ENCODE measurements at regions not wholly inside any gene's neighbourhood (a gene's known extent, or its start where the extent isn't known, plus 50 kb on each side); places are given as distances from the start of the nearest gene placed in this dataset.

DNA sequence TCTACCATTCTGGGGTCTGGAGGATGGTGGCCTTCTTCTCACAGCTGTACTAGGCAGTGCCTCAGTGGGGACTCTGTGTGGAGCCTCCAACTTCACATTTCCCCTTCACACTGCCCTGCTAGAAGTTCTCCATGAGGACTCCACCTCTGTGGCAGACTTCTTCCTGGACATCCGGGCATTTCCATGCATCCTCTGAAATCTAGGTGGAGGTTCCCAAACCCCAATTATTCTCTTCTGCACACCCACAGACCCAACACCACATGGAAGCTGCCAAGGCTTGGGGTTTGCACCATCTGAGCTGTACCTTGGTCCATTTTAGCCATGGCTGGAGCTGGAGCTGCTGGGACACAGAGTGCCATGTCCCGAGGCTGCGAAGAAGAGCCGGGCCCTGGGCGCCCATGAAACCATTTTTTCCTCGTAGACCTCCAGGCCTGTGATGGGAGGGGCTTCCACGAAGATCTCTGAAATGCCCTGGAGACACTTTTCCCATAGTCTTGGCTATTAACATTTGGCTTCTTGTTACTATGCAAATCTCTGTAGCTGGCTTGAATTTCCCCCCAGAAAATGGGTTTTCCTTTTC lies 170.5 kb downstream of the FOXD2 start:
- TF ChIP-seq, protein P1, sequence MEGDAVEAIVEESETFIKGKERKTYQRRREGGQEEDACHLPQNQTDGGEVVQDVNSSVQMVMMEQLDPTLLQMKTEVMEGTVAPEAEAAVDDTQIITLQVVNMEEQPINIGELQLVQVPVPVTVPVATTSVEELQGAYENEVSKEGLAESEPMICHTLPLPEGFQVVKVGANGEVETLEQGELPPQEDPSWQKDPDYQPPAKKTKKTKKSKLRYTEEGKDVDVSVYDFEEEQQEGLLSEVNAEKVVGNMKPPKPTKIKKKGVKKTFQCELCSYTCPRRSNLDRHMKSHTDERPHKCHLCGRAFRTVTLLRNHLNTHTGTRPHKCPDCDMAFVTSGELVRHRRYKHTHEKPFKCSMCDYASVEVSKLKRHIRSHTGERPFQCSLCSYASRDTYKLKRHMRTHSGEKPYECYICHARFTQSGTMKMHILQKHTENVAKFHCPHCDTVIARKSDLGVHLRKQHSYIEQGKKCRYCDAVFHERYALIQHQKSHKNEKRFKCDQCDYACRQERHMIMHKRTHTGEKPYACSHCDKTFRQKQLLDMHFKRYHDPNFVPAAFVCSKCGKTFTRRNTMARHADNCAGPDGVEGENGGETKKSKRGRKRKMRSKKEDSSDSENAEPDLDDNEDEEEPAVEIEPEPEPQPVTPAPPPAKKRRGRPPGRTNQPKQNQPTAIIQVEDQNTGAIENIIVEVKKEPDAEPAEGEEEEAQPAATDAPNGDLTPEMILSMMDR (IDR thresholded peaks at IDR 0.05; ENCODE audit: low read length), result no peak
- no peak for TF ChIP-seq EZH2 (IDR thresholded peaks at IDR 0.05; ENCODE audit: borderline replicate concordance, low read length)

Measured in OCI-LY1 (cell line).